A673 (cell line): ENCODE measurements at regions not wholly inside any gene's neighbourhood (a gene's known extent, or its start where the extent isn't known, plus 50 kb on each side); places are given as distances from the start of the nearest gene placed in this dataset.

Source experiments
- CTCF ChIP-seq: fragments of 300-800, 200-600 bp; sonication (generic); conservative IDR thresholded peaks from 2 replicates; pipeline ENCODE4 v1.5.1; 2017; ENCODE audit warnings: low read depth, mild to moderate bottlenecking, antibody characterized with exemption, low read length, moderate library complexity, mixed read lengths
- EZH2 ChIP-seq: fragments of 200-600 bp; sonication (generic); IDR thresholded peaks from 2 replicates; pipeline ENCODE4 v1.6.1; 2017; ENCODE audit warnings: borderline replicate concordance, low read depth, mild to moderate bottlenecking, mixed read lengths, antibody characterized with exemption, low read length; ENCODE audit not compliant: poor library complexity, severe bottlenecking

DNA sequence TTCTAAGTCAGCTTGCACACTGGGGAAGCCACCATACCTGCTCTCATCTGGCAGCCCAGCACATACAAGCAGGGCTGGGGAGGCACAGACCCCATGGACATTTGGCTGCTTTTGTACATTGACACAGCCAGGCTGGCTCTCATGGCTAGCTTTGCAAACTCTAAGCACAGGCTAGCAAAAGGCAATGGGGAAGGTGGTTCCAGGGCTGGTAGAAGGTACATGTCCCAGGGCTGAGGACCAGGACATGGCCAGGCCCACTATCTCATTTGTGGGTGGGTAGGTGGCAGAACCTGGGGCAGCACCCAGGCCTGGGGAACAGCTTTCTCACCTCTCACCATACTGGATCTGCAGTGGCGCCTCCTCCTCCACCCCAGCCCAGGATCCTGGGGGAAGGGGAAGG, 90.9 kb downstream of the HS1BP3 start:
- TF ChIP-seq CTCF: no peak
- TF ChIP-seq EZH2: no peak
